ENCODE measurements at regions not wholly inside any gene's neighbourhood (a gene's known extent, or its start where the extent isn't known, plus 50 kb on each side); places are given as distances from the start of the nearest gene placed in this dataset.

DNA sequence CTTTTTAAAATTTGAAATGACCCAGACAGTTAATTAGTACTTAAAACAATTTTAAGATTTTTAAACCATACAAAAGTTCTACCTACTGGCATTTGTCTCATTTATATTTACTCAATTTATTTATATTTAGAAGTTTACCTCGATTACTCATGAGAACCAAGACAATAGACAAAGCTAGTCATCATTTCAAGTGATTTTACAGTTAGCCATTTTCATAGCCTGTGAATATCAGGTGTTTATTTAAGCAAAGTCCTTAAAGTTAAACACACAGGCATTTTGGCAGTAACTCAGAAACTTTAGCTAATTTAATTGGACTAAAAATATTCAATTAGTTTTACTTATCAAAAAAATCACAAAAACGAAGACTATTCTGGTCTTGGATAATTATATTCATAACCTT is 101.6 kb upstream of the KIF2B start:
- no peak overlapping the region for H3K27ac ChIP-seq (ENCODE audit: low read depth in 1 of 2, low read length in 2 of 2)
- H3K4me1 Mint-ChIP-seq (ENCODE audit: low read depth), result no peaks in the 10 kb centered on the region
- H3K36me3 ChIP-seq (ENCODE audit: insufficient read depth, low read length), result no peaks in the 10 kb centered on the region
- ATAC-seq (ENCODE audit: poor library complexity) (no peak), DNase-seq (no peak)
- peaks cover 5 to 6% of the 10 kb centered on the region in 2 experiments for H3K9me3 ChIP-seq (ENCODE audit: control insufficient read depth in 1 of 2, insufficient read depth in 1 of 2, low read length in 2 of 2)
- POLR2A ChIA-PET, result no interaction called here
- no peaks in the 10 kb centered on the region for H3K27me3 Mint-ChIP-seq
- no peaks in the 10 kb centered on the region for H3K36me3 Mint-ChIP-seq (ENCODE audit: low read depth)
- intact Hi-C loops (cut with DNase I, micrococcal nuclease), result no loop called here
- H3K4me3 Mint-ChIP-seq, result no peak overlapping the region
- H3K27me3 ChIP-seq (ENCODE audit: control insufficient read depth in 1 of 2, insufficient read depth in 2 of 2, low read length in 2 of 2), result no peaks in the 10 kb centered on the region
- no peak overlapping the region for H3K4me3 ChIP-seq (ENCODE audit: low read length)
- CTCF ChIA-PET, result no interaction called here
- peaks cover 5% of the 10 kb centered on the region for H3K9me3 Mint-ChIP-seq
- no peaks in the 10 kb centered on the region for H3K4me1 ChIP-seq (ENCODE audit: insufficient read depth, low read length)
- TF ChIP-seq, protein P1, sequence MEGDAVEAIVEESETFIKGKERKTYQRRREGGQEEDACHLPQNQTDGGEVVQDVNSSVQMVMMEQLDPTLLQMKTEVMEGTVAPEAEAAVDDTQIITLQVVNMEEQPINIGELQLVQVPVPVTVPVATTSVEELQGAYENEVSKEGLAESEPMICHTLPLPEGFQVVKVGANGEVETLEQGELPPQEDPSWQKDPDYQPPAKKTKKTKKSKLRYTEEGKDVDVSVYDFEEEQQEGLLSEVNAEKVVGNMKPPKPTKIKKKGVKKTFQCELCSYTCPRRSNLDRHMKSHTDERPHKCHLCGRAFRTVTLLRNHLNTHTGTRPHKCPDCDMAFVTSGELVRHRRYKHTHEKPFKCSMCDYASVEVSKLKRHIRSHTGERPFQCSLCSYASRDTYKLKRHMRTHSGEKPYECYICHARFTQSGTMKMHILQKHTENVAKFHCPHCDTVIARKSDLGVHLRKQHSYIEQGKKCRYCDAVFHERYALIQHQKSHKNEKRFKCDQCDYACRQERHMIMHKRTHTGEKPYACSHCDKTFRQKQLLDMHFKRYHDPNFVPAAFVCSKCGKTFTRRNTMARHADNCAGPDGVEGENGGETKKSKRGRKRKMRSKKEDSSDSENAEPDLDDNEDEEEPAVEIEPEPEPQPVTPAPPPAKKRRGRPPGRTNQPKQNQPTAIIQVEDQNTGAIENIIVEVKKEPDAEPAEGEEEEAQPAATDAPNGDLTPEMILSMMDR (IDR thresholded peaks at IDR 0.05), result no peak
- no peak overlapping the region for H3K27ac Mint-ChIP-seq

DNA sequence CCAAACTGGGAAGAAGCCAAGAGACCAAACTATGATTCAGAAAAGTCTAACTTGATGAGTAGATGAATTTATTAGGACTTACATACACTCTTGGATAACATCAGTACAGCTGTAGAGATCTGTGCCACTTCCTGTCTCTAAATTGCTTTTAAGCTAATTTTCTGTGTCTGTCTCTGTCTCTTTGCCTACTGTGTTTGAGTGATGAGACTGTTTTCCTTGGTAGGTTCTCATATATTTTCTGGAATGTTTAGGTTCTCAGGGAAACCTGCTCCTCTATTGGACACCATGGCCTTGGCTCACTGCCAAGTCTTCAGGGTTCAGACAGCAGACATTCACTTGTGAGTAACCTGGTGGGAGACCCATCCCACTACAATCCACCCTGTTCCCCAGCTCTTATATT is 103.5 kb upstream of the KIF2B start:
- CTCF ChIA-PET, result no interaction called here
- TF ChIP-seq, protein P1 (IDR thresholded peaks at IDR 0.05), result no peak
- no peak for DNase-seq
- Histone ChIP-seq H3K9me3 (ENCODE audit: control insufficient read depth in 1 of 2, insufficient read depth in 1 of 2, low read length in 2 of 2) (peaks cover 5 to 6% of the 10 kb centered on the region in 2 experiments), H3K4me1 (ENCODE audit: insufficient read depth, low read length) (no peaks in the 10 kb centered on the region), H3K27me3 (ENCODE audit: control insufficient read depth in 1 of 2, insufficient read depth in 2 of 2, low read length in 2 of 2) (no peaks in the 10 kb centered on the region), H3K27ac (ENCODE audit: low read depth in 1 of 2, low read length in 2 of 2) (no peak overlapping the region), H3K36me3 (ENCODE audit: insufficient read depth, low read length) (no peaks in the 10 kb centered on the region), H3K4me3 (ENCODE audit: low read length) (no peak overlapping the region)
- intact Hi-C loops (cut with DNase I, micrococcal nuclease), result no loop called here
- no peak for ATAC-seq (ENCODE audit: poor library complexity)
- POLR2A ChIA-PET, result no interaction called here
- H3K27me3 Mint-ChIP-seq, result no peaks in the 10 kb centered on the region
- H3K4me3 Mint-ChIP-seq, result no peak overlapping the region
- no peaks in the 10 kb centered on the region for H3K4me1 Mint-ChIP-seq (ENCODE audit: low read depth)
- H3K9me3 Mint-ChIP-seq, result peaks cover 3% of the 10 kb centered on the region
- no peak overlapping the region for H3K27ac Mint-ChIP-seq
- no peaks in the 10 kb centered on the region for H3K36me3 Mint-ChIP-seq (ENCODE audit: low read depth)

DNA sequence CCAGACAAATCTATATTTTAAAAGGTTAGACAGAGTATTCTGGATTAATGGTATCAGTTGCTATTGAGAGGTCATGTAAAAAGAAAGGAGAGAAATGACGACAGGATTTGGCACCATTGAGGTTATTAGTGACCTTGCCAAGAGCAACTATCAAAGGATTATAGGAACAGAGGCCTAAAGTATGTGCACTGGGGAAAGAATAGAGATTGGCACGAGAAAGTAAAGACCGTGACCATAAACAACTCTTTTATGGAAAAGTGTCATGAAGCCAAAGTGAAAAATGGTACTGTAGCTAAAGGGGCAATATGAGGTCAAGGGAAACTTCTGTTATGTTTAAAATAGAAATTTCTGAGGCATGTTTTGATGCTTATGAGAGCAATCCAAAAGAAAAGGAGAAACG is 115.2 kb upstream of the KIF2B start:
- Mint-ChIP-seq H3K36me3 (ENCODE audit: low read depth) (no peaks in the 10 kb centered on the region), H3K4me3 (no peak overlapping the region), H3K4me1 (ENCODE audit: low read depth) (no peaks in the 10 kb centered on the region), H3K27me3 (no peaks in the 10 kb centered on the region), H3K27ac (no peak overlapping the region), H3K9me3 (peaks cover 16% of the 10 kb centered on the region)
- Histone ChIP-seq H3K4me1 (ENCODE audit: insufficient read depth, low read length) (no peaks in the 10 kb centered on the region), H3K27me3 (ENCODE audit: control insufficient read depth in 1 of 2, insufficient read depth in 2 of 2, low read length in 2 of 2) (no peaks in the 10 kb centered on the region), H3K9me3 (ENCODE audit: control insufficient read depth in 1 of 2, insufficient read depth in 1 of 2, low read length in 2 of 2) (peaks cover 0 to 5% of the 10 kb centered on the region in 2 experiments), H3K4me3 (ENCODE audit: low read length) (no peak overlapping the region), H3K36me3 (ENCODE audit: insufficient read depth, low read length) (no peaks in the 10 kb centered on the region), H3K27ac (ENCODE audit: low read depth in 1 of 2, low read length in 2 of 2) (no peak overlapping the region)
- ATAC-seq (ENCODE audit: poor library complexity) (no peak), DNase-seq (no peak)
- intact Hi-C loops (cut with DNase I, micrococcal nuclease), result no loop called here
- ChIA-PET POLR2A (no interaction called here), CTCF (no interaction called here)
- TF ChIP-seq, protein P1 (IDR thresholded peaks at IDR 0.05), result no peak
